ENCODE measurements at regions not wholly inside any gene's neighbourhood (a gene's known extent, or its start where the extent isn't known, plus 50 kb on each side); places are given as distances from the start of the nearest gene placed in this dataset.
"Not testable (repeated sequence)": the region's sequence is repeated elsewhere in the genome, so short reads cannot be mapped to it uniquely, and the experiment has no call there.

DNA sequence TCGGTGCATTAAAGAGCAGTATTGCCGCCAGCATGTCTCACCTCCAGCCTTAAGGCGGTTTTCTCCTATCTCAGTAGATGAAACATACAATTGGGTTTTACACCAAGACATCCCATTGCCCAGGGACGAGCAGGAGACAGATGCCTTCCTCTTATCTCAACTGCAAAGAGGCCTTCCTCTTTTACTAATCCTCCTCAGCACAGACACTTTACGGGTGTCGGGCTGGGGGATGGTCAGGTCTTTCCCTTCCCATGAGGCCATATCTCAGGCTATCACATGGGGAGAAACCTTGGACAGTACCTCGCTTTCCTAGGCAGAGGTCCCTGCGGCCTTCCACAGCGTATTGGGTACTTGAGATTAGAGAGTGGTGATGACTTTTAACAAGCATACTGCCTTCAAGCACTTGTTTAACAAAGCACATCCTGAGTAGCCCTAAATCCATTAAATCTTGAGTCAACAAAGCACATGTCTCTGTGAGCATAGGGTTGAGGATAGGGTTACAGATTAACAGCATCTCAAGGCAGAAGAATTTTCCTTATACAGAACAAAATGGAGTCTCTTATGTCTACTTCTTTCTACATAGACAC, 60.8 kb upstream of the APBB1IP start:
- CTCF ChIA-PET = interaction anchor here (1.2 kb wide), 1 partner anchor 32 kb away, joined by 4 read pairs; no protein-coding TSS in a partner anchor
- H3K27me3 Mint-ChIP-seq (ENCODE audit: low read depth); H3K4me3 Mint-ChIP-seq; H3K4me1 Mint-ChIP-seq (ENCODE audit: low read depth); DNase-seq; H3K9me3 Mint-ChIP-seq; H3K27ac Mint-ChIP-seq; H3K36me3 Mint-ChIP-seq (ENCODE audit: low read depth); intact Hi-C loops (cut with micrococcal nuclease): not testable (repeated sequence)

DNA sequence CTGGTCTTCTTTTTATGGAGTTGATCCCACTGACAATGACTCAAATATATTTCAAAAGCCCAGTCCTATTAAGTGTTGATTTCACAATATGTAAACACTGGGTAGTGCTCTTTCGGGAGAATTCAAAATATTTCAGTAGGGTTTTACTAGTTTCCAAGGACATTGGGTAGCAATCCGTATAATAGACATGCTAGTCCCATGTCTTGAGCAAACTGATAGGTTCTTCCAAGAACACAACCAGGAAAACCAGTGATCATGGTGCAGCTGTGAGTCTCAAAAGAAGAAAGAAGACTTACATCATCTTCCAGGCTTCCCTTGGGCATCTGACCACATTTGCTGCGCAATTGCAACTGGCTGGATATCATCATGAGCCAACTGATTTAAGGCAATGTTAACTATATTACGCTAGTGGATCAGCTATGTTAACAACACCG, 59.3 kb upstream of the APBB1IP start:
- CTCF ChIA-PET = no interaction called here
- intact Hi-C loops (cut with micrococcal nuclease) = no loop called here
- Mint-ChIP-seq H3K27me3 (ENCODE audit: low read depth) (no peaks in the 10 kb centered on the region), H3K36me3 (ENCODE audit: low read depth) (no peaks in the 10 kb centered on the region), H3K9me3 (peaks cover 5% of the 10 kb centered on the region), H3K4me3 (no peak overlapping the region), H3K27ac (no peak overlapping the region), H3K4me1 (ENCODE audit: low read depth) (no peaks in the 10 kb centered on the region)
- DNase-seq = no peak

- CTCF ChIA-PET = interaction anchor here (0.6 kb wide), 1 partner anchor 240 kb away, joined by 4 read pairs; no protein-coding TSS in a partner anchor
- DNase-seq = no peak
- no peak overlapping the region for H3K4me3 Mint-ChIP-seq
- no peak overlapping the region for H3K27ac Mint-ChIP-seq
- intact Hi-C loops (cut with micrococcal nuclease) = no loop called here
- H3K4me1 Mint-ChIP-seq (ENCODE audit: low read depth) = no peaks in the 10 kb centered on the region
- no peaks in the 10 kb centered on the region for H3K27me3 Mint-ChIP-seq (ENCODE audit: low read depth)
- H3K36me3 Mint-ChIP-seq (ENCODE audit: low read depth) = no peaks in the 10 kb centered on the region
- peaks cover 5% of the 10 kb centered on the region for H3K9me3 Mint-ChIP-seq
Observed at GRCh38 chr10:26380815-26381214, 57.3 kb upstream of the APBB1IP start.

DNA sequence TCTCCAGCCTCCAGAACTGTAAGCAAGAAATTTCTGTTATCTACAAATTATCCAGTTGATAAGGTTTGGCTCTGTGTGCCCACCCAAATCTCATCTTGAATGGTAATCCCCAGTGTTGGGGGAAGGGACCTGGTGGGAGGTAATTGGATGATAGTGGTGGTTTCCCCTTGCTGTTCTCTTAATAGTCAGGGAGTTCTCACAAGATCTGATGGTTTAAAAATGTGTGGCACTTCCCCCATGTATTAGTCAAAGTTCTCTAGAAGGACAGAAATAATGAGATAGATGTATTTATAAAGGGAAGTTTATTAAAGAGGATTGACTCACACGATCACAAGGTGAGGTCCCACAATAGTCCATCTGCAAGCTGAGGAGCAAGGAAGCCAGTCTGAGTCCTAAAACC, 56.2 kb upstream of the APBB1IP start:
- H3K36me3 Mint-ChIP-seq (ENCODE audit: low read depth) = no peaks in the 10 kb centered on the region
- no peak for DNase-seq
- H3K27me3 Mint-ChIP-seq (ENCODE audit: low read depth) = no peaks in the 10 kb centered on the region
- no peaks in the 10 kb centered on the region for H3K4me1 Mint-ChIP-seq (ENCODE audit: low read depth)
- peaks cover 1% of the 10 kb centered on the region for H3K9me3 Mint-ChIP-seq
- H3K4me3 Mint-ChIP-seq = no peak overlapping the region
- intact Hi-C loops (cut with micrococcal nuclease) = no loop called here
- CTCF ChIA-PET = no interaction called here
- H3K27ac Mint-ChIP-seq = no peak overlapping the region

DNA sequence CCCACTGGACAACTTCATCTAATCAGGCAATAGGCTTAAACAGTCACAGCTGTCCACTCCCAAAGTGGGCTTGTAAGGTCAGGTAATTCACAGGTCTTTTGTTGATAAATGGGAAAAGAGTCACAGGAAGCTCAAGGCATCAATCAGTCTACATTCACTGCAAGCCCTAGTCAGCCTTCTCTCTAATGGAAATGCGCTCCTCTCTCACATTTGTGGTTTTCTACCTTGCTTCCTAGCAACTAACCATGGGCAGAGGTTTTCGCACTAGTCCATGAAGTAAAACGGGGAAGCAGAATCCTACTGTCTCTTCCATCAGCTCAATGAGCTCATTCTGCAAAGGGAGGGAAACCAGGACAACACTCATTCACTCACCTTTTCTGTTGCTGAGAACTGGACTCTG, 53.5 kb upstream of the APBB1IP start:
- H3K27me3 Mint-ChIP-seq (ENCODE audit: low read depth) = no peaks in the 10 kb centered on the region
- peaks cover 2% of the 10 kb centered on the region for H3K9me3 Mint-ChIP-seq
- H3K4me3 Mint-ChIP-seq = no peak overlapping the region
- intact Hi-C loops (cut with micrococcal nuclease) = no loop called here
- H3K4me1 Mint-ChIP-seq (ENCODE audit: low read depth) = no peaks in the 10 kb centered on the region
- no peak for DNase-seq
- CTCF ChIA-PET = interaction anchor here (1.1 kb wide), 1 partner anchor 49 kb away, joined by 3 read pairs; no protein-coding TSS in a partner anchor
- no peaks in the 10 kb centered on the region for H3K36me3 Mint-ChIP-seq (ENCODE audit: low read depth)
- no peak overlapping the region for H3K27ac Mint-ChIP-seq

- intact Hi-C loops (cut with micrococcal nuclease) = no loop called here
- H3K9me3 Mint-ChIP-seq = peaks cover 3% of the 10 kb centered on the region
- H3K4me1 Mint-ChIP-seq (ENCODE audit: low read depth) = no peaks in the 10 kb centered on the region
- no peak for DNase-seq
- H3K36me3 Mint-ChIP-seq (ENCODE audit: low read depth) = no peaks in the 10 kb centered on the region
- H3K27ac Mint-ChIP-seq = no peak overlapping the region
- H3K4me3 Mint-ChIP-seq = no peak overlapping the region
- CTCF ChIA-PET = no interaction called here
- H3K27me3 Mint-ChIP-seq (ENCODE audit: low read depth) = peaks cover 2% of the 10 kb centered on the region
Observed at GRCh38 chr10:26385443-26385842, 52.7 kb upstream of the APBB1IP start.

DNA sequence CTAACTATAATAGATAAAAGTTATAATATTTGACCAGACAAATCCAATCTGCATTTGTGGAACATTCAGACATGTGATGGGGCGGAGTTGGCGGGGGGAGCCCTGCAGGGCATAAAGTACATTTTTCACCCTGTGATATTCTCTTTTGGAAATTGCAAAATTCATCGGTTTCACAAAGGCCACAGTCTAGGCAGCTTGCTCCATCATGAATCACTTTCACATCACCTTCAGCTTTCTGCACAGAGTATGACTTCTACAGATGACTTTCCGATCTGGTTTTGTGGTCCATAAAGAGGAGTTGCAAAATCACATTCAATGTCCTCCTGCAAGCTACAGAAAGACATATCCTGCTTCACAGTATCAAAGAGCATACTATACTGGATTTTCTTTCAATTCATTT, 51.4 kb upstream of the APBB1IP start:
- CTCF ChIA-PET = no interaction called here
- Mint-ChIP-seq H3K27ac (no peak overlapping the region), H3K9me3 (peaks cover 3% of the 10 kb centered on the region), H3K27me3 (ENCODE audit: low read depth) (peaks cover 7% of the 10 kb centered on the region), H3K4me1 (ENCODE audit: low read depth) (peaks cover 4% of the 10 kb centered on the region), H3K4me3 (no peak overlapping the region), H3K36me3 (ENCODE audit: low read depth) (no peaks in the 10 kb centered on the region)
- intact Hi-C loops (cut with micrococcal nuclease) = no loop called here
- DNase-seq = no peak

Measured in activated naive CD4-positive, alpha-beta T cell treated with anti-CD3 and anti-CD28 coated beads for 36 hours (primary cell).